Astrocyte (in vitro differentiated cells and primary cell): ENCODE measurements at regions not wholly inside any gene's neighbourhood (a gene's known extent, or its start where the extent isn't known, plus 50 kb on each side); places are given as distances from the start of the nearest gene placed in this dataset.

Experiments used
- EZH2 ChIP-seq: IDR thresholded peaks from 2 replicates; pipeline ENCODE4 v1.6.1; 2012; ENCODE audit warnings: mild to moderate bottlenecking, low read length, inconsistent platforms; ENCODE audit not compliant: insufficient read depth
- TF ChIP-seq, protein P1 (sequence below): IDR thresholded peaks from 2 replicates; pipeline ENCODE4 v1.5.1; 2011; ENCODE audit warnings: low read depth, mild to moderate bottlenecking, inconsistent platforms, low read length, moderate library complexity; ENCODE audit not compliant: insufficient read depth

DNA sequence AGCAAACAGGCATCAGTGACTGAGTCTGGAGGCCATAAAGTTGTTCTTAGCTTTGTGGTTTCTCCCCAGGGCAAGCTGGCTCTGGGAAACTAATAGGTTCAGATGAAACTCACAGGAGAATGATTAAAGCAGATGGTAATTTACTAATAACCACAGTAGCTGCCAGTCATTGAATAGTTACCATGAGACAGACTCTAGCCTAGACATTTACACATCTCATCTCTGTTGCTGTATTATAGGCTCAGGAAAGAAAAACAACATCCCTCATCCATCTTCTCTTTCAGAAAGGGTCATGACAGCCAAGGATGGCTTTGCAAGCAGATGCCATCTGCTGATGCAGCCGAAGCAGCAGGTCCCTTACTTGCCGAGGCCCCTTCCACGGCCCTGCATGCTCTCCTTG is 314.0 kb upstream of the ID2 start:
- TF ChIP-seq, protein P1, sequence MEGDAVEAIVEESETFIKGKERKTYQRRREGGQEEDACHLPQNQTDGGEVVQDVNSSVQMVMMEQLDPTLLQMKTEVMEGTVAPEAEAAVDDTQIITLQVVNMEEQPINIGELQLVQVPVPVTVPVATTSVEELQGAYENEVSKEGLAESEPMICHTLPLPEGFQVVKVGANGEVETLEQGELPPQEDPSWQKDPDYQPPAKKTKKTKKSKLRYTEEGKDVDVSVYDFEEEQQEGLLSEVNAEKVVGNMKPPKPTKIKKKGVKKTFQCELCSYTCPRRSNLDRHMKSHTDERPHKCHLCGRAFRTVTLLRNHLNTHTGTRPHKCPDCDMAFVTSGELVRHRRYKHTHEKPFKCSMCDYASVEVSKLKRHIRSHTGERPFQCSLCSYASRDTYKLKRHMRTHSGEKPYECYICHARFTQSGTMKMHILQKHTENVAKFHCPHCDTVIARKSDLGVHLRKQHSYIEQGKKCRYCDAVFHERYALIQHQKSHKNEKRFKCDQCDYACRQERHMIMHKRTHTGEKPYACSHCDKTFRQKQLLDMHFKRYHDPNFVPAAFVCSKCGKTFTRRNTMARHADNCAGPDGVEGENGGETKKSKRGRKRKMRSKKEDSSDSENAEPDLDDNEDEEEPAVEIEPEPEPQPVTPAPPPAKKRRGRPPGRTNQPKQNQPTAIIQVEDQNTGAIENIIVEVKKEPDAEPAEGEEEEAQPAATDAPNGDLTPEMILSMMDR, result no peak
- no peak for TF ChIP-seq EZH2
